Keratinocyte (primary cell): ENCODE measurements at regions not wholly inside any gene's neighbourhood (a gene's known extent, or its start where the extent isn't known, plus 50 kb on each side); places are given as distances from the start of the nearest gene placed in this dataset.

Experiments used
- DNase-seq: peaks from one replicate; pipeline ENCODE4 v3.0.0-alpha.2; 2011; ENCODE audit warnings: low read depth, missing footprints, low spot score
- FAIRE-seq: peaks from 2 replicates; lab custom pipeline; 2011; peaks lifted over from hg19 to GRCh38; lab: Jason Lieb, UNC
- H2AFZ ChIP-seq: 2 replicates; pipeline ENCODE4 v1.6.0; 2012; ENCODE audit warnings: low read length, control low read depth, inconsistent platforms; ENCODE audit not compliant: control insufficient read depth
- H3K27ac ChIP-seq: 2 replicates; pipeline ENCODE4 v1.5.1; 2011; ENCODE audit warnings: low read length; ENCODE audit not compliant: control insufficient read depth, insufficient read depth
- H3K27me3 ChIP-seq: 3 replicates; pipeline ENCODE4 v1.6.0; 2011; ENCODE audit warnings: low read length; ENCODE audit not compliant: control insufficient read depth, insufficient read depth; ENCODE audit errors: extremely low read depth
- H3K36me3 ChIP-seq, 2 experiments: 2 replicates in 1 of 2; 3 replicates in 1 of 2; pipeline ENCODE4 v1.5.1; 2011; ENCODE audit warnings: low read length in 2 of 2, mild to moderate bottlenecking in 1 of 2; ENCODE audit not compliant: control insufficient read depth in 2 of 2, insufficient read depth in 2 of 2; ENCODE audit errors: extremely low read depth in 1 of 2
- H3K4me1 ChIP-seq: 3 replicates; pipeline ENCODE4 v1.5.1; 2011; ENCODE audit warnings: low read length; ENCODE audit not compliant: control insufficient read depth, insufficient read depth; ENCODE audit errors: extremely low read depth
- H3K4me2 ChIP-seq: 3 replicates; pipeline ENCODE4 v1.6.0; 2011; ENCODE audit warnings: low read depth, low read length; ENCODE audit not compliant: control insufficient read depth, insufficient read depth; ENCODE audit errors: extremely low read depth
- H3K4me3 ChIP-seq, 3 experiments: fragments of 200-600 bp in 1 of 3; sonication (generic) in 1 of 3; 2 replicates in 2 of 3; 3 replicates in 1 of 3; pipeline ENCODE4 v1.5.1; 2011 to 2016; ENCODE audit warnings: low read length in 3 of 3, mild to moderate bottlenecking in 3 of 3, control low read depth in 2 of 3, inconsistent platforms in 1 of 3, low read depth in 1 of 3, mixed read lengths in 1 of 3, mixed run types in 1 of 3, moderate library complexity in 1 of 3; ENCODE audit not compliant: control insufficient read depth in 2 of 3, insufficient read depth in 2 of 3; ENCODE audit errors: extremely low read depth in 1 of 3
- H3K79me2 ChIP-seq: 2 replicates; pipeline ENCODE4 v1.6.0; 2012; ENCODE audit warnings: low read length; ENCODE audit not compliant: control insufficient read depth, insufficient read depth
- H3K9ac ChIP-seq: 3 replicates; pipeline ENCODE4 v1.6.0; 2011; ENCODE audit warnings: low read length; ENCODE audit not compliant: control insufficient read depth, insufficient read depth; ENCODE audit errors: extremely low read depth
- H3K9me1 ChIP-seq: 3 replicates; pipeline ENCODE4 v1.6.0; 2011; ENCODE audit warnings: low read length; ENCODE audit not compliant: control insufficient read depth, insufficient read depth; ENCODE audit errors: extremely low read depth
- H3K9me3 ChIP-seq: 2 replicates; pipeline ENCODE4 v1.5.1; 2012; ENCODE audit warnings: low read depth, low read length; ENCODE audit not compliant: control insufficient read depth
- H4K20me1 ChIP-seq: 3 replicates; pipeline ENCODE4 v1.6.0; 2011; ENCODE audit warnings: low read length; ENCODE audit not compliant: control insufficient read depth, insufficient read depth; ENCODE audit errors: extremely low read depth
- EZH2 ChIP-seq: IDR thresholded peaks from one replicate; pipeline ENCODE4 v1.6.1; 2012; ENCODE audit warnings: inconsistent platforms, mild to moderate bottlenecking, low read length, moderate library complexity
- dilution Hi-C: fragments of 300-500 bp; cut with MboI; formaldehyde crosslinking; loops from one replicate; pipeline ENCODE4 v1.7.0; 2020; ENCODE audit warnings: low sequenced_read_pairs; ENCODE audit not compliant: extremely low pct_ligation_motif_present
- TF ChIP-seq, protein P1 (sequence below), 3 experiments: IDR thresholded peaks in 1 of 3; conservative IDR thresholded peaks in 1 of 3; optimal IDR thresholded peaks in 1 of 3; 2 replicates in 2 of 3; 3 replicates in 1 of 3; pipeline versions ENCODE3 to v1.5.1; 2011; ENCODE audit warnings: low read length in 3 of 3, mild to moderate bottlenecking in 3 of 3, moderate library complexity in 2 of 3, control low read depth in 1 of 3, inconsistent platforms in 1 of 3; ENCODE audit not compliant: insufficient read depth in 2 of 3; ENCODE audit errors: extremely low read depth in 1 of 3

DNA sequence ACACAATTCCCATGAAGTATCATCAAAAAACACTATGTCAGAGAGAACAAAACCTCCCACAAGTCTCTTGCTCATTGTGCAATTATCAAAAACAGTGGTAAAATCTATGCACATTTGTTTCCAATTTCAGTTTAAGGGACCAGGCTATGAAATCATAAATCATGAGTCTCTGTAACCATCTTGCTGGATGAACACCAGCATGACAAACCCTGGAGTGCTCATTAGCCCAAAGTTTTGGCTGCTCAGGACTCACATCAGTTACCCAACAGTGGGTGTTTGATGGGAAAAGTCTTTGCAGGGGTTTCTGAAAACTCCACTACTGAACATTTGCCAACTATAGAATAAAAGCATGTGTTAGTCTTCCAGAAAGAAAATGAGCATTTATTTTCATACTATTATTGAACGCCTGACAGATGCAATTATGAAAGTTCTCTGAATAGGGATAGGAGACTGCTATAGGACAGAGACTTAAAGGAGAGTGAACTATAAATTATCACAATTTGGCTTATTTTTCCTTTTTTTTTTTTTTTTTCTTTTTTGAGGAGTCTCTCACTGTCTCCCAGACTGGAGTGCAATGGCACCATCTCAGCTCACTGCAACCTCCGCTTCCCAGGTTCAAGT lies 240.8 kb upstream of the KCNMB2 start:
- FAIRE-seq (no peak), DNase-seq (no peak)
- H4K20me1 ChIP-seq: no peaks in the 10 kb centered on the region
- no peaks in the 10 kb centered on the region for H3K36me3 ChIP-seq
- H3K4me1 ChIP-seq: no peaks in the 10 kb centered on the region
- no peak overlapping the region for H3K4me3 ChIP-seq
- H3K79me2 ChIP-seq: no peaks in the 10 kb centered on the region
- H3K9ac ChIP-seq: no peak overlapping the region
- no peaks in the 10 kb centered on the region for H3K9me3 ChIP-seq
- no peak overlapping the region for H3K27ac ChIP-seq
- no peaks in the 10 kb centered on the region for H3K27me3 ChIP-seq
- dilution Hi-C loops: no loop called here
- no peak overlapping the region for H3K4me2 ChIP-seq
- no peak for TF ChIP-seq EZH2
- TF ChIP-seq, protein P1, sequence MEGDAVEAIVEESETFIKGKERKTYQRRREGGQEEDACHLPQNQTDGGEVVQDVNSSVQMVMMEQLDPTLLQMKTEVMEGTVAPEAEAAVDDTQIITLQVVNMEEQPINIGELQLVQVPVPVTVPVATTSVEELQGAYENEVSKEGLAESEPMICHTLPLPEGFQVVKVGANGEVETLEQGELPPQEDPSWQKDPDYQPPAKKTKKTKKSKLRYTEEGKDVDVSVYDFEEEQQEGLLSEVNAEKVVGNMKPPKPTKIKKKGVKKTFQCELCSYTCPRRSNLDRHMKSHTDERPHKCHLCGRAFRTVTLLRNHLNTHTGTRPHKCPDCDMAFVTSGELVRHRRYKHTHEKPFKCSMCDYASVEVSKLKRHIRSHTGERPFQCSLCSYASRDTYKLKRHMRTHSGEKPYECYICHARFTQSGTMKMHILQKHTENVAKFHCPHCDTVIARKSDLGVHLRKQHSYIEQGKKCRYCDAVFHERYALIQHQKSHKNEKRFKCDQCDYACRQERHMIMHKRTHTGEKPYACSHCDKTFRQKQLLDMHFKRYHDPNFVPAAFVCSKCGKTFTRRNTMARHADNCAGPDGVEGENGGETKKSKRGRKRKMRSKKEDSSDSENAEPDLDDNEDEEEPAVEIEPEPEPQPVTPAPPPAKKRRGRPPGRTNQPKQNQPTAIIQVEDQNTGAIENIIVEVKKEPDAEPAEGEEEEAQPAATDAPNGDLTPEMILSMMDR (optimal IDR thresholded peaks at IDR 0.05 in 1 of 3, IDR thresholded peaks at IDR 0.05 in 1 of 3, conservative IDR thresholded peaks at IDR 0.05 in 1 of 3; ENCODE audit: extremely low read depth in 1 of 3, insufficient read depth in 2 of 3, low read length in 3 of 3): no peak
- no peak overlapping the region for H2AFZ ChIP-seq
- H3K9me1 ChIP-seq: no peaks in the 10 kb centered on the region

DNA sequence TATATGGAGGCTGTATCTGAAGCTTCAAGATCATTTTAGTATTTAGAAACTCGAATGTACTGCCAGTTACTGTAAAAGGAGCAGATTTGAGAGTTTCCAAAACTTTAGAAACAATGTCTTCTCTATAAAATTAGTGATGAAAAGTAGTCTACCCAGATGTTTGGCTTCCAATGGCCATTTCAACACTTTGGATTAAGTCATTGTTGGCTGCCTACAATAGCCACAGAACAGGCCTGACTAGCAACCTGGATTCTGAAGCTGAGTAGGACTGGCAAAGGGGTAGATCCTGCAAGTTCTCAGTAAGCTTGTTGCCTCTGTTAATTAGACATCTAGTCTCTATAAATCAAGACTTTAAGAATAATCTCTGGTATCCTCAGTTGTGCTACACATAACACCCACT lies 239.0 kb upstream of the KCNMB2 start:
- H3K4me2 ChIP-seq: no peak overlapping the region
- dilution Hi-C loops: no loop called here
- H3K4me1 ChIP-seq: no peaks in the 10 kb centered on the region
- no peaks in the 10 kb centered on the region for H3K79me2 ChIP-seq
- no peak overlapping the region for H3K9ac ChIP-seq
- TF ChIP-seq EZH2: no peak
- TF ChIP-seq, protein P1 (optimal IDR thresholded peaks at IDR 0.05 in 1 of 3, IDR thresholded peaks at IDR 0.05 in 1 of 3, conservative IDR thresholded peaks at IDR 0.05 in 1 of 3; ENCODE audit: extremely low read depth in 1 of 3, insufficient read depth in 2 of 3, low read length in 3 of 3): no peak
- no peak overlapping the region for H3K27ac ChIP-seq
- no peaks in the 10 kb centered on the region for H4K20me1 ChIP-seq
- no peaks in the 10 kb centered on the region for H3K36me3 ChIP-seq
- DNase-seq: no peak
- no peaks in the 10 kb centered on the region for H3K9me3 ChIP-seq
- FAIRE-seq: no peak
- no peaks in the 10 kb centered on the region for H3K27me3 ChIP-seq
- no peak overlapping the region for H3K4me3 ChIP-seq
- no peaks in the 10 kb centered on the region for H3K9me1 ChIP-seq
- no peak overlapping the region for H2AFZ ChIP-seq
